Prostate gland (tissue), 2 donors: ENCODE measurements at regions not wholly inside any gene's neighbourhood (a gene's known extent, or its start where the extent isn't known, plus 50 kb on each side); places are given as distances from the start of the nearest gene placed in this dataset.

Source experiments
- CTCF ChIP-seq, 4 experiments: fragments of 200-600 bp in 2 of 4; fragments of 450-650 bp in 2 of 4; sonication (generic) in 2 of 4; IDR thresholded peaks; 1 replicate in 3 of 4; 2 replicates in 1 of 4; pipeline ENCODE4 v1.5.1; 2016 to 2019; ENCODE audit warnings: antibody characterized with exemption in 4 of 4, mild to moderate bottlenecking in 2 of 4, moderate library complexity in 2 of 4
- POLR2A ChIP-seq: fragments of 450-650 bp; IDR thresholded peaks from one replicate; pipeline ENCODE4 v1.6.1; 2016; ENCODE audit warnings: antibody characterized with exemption, mild to moderate bottlenecking

GRCh38 chr10:124198125-124198501 is 104.7 kb upstream of the CHST15 start:
- TF ChIP-seq POLR2A, result no peak
- no peak for TF ChIP-seq CTCF (IDR thresholded peaks at IDR 0.05)
